Right lung (tissue), 2 donors: ENCODE measurements at regions not wholly inside any gene's neighbourhood (a gene's known extent, or its start where the extent isn't known, plus 50 kb on each side); places are given as distances from the start of the nearest gene placed in this dataset.
"Not testable (repeated sequence)": the region's sequence is repeated elsewhere in the genome, so short reads cannot be mapped to it uniquely, and the experiment has no call there.

Source experiments
- DNase-seq, 2 donors: peaks; one replicate each; pipeline ENCODE4 v3.0.0-alpha.2; 2013

GRCh38 chr1:239112101-239112935 is 274.1 kb upstream of the CHRM3 start:
- no peak for DNase-seq

DNA sequence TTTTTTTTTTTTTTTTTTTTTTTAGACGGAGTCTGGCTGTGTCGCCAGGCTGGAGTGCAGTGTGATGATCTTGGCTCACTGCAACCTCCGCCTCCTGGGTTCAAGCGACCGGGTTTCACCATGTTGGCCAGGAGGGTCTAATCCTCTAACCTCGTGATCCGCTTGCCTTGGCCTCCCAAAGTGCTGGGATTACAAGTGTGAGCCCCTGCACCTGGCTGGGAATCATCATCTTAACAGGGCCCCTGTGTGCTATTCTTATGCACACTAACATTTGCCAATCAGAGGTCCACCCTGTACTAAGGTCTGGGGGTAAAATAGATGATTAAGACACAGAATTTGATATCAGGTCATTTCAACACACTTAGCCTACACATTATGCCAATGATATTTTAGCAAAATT is 278.7 kb upstream of the CHRM3 start:
- no peak for DNase-seq

- DNase-seq: not testable (repeated sequence)
Measured at GRCh38 chr1:239106689-239107088, 279.7 kb upstream of the CHRM3 start.

DNA sequence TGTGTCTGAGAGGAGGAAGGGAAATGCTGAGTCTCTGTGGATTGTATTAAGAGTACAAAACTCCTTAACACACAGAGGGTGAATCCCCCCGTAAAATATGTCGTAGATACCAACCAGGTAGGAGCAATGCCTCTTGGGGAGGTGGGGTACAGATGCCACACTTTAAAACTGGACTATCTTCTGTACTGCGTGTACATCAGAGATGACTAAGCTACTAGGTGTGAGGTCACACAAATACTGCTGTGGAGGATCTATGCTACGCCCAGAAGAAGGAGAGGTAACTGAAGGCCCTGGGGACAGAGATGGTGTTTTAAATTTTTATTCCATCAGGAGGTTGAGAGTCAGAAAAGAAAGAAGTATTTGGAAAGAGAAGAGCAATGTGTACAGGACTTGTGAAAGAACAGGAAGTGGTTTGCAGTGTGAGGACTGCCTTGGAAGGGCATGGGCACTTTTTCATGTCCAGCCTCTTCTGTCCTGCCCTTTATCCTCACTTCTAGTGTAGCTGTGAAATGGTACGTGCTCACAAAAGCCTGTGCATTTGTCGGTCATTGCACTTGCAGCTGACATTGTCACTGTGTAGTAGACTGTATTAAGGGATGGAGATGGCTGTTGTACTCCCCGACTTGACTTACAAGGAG is 287.8 kb upstream of the CHRM3 start:
- no peak for DNase-seq

GRCh38 chr1:239091537-239091936 is 294.8 kb upstream of the CHRM3 start:
- no peak for DNase-seq

- DNase-seq: no peak
Measured at GRCh38 chr1:239084459-239085080, 301.8 kb upstream of the CHRM3 start.

GRCh38 chr1:239081947-239082346 is 304.4 kb upstream of the CHRM3 start:
- DNase-seq: not testable (repeated sequence)

DNA sequence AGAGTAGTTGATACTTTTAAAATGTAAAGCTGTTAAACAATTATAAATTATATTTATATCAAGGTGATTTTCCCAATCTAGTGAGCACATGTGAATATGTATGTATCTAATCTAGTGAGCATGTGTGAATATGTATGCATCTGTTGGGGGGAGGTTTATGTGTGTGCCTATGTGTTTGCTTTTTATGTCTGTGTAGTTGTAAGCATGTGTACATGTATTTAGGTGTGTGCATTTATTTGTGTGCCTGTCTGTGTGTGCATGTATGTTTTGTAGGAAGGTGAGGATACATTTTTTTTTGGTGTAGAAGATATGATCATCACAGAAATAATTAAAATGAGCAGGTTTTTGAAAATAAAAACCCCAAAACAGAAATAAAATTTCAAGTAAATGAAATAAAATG is 318.9 kb upstream of the CHRM3 start:
- DNase-seq: no peak

DNA sequence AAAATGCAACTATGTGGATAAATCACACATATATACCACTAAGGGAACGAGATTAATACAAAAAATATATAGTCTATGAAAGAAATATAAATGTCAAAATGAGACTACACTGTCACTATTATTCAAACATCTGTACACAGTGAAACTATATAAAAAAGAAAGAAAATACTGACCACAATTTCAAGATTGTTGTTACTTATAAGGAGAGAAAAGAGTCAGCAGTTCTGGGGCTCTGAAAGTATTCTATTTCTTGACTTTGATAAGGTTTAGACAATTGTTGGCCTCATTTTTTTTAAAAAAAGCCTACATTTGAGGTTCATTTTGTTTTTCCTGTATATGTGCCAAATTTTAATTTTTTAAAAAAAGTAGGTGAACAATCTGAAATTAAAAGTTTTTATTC is 319.3 kb upstream of the CHRM3 start:
- DNase-seq: no peak

GRCh38 chr1:239061770-239062169 is 324.6 kb upstream of the CHRM3 start:
- DNase-seq: no peak

DNA sequence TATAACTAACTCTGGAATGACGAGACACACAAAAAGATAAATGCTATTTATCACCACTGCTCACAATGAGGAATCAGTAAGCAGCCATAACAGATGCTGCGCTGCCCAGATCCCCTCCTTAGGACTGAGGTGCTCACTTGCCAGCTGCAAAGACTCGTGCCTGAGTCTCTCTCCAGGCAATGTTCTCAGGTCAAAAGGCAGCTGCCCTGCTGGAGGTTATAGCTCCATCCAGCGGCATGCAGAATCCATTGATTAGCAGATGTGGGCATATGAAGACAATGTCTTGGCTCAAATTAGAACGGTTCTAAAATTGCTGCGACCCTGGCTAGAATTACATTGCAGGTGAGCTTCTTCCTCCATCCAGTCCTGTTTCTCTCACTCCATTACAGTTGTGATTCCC is 328.2 kb upstream of the CHRM3 start:
- DNase-seq: no peak

GRCh38 chr1:239056940-239057339 is 329.4 kb upstream of the CHRM3 start:
- no peak for DNase-seq

DNA sequence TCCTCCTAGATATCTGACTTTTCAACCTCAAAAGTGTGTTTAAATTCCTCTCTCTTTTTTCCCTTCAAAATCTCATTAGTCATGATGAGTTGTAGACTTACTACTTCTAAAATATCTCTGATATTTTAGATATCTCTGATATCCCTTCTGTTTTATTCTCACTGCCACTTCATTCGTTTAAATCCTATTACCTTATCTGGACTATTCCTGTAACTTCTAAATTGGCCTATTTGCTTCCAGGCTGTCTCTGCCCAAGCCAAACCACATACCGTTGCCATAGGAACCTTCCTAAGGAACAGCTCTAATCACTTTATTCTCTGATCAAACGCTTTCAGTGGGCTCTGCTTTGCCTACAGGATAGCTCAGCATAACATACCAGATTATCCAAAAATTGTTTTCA is 333.1 kb upstream of the CHRM3 start:
- DNase-seq: no peak

DNA sequence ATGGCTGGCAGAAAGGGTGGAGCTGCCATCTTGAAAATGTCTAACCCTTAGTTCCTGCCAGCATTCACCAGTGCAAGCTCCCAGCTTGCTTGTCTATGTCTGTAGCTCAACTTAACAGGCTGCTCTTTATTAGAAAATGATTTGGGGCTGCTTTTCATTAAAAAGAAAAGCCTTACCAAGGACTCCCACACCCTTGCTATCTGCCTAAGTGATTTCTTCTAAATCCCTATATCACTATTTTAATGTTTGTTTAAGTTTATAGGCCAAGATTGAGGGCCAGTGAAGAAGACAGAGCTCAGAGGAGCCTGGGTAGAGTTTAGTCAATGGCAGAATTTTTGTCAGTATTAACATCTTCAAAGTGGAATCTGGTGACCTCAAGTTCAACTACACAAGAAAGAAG is 336.8 kb upstream of the CHRM3 start:
- no peak for DNase-seq

GRCh38 chr1:239044829-239045228 is 341.5 kb upstream of the CHRM3 start:
- DNase-seq: no peak

DNA sequence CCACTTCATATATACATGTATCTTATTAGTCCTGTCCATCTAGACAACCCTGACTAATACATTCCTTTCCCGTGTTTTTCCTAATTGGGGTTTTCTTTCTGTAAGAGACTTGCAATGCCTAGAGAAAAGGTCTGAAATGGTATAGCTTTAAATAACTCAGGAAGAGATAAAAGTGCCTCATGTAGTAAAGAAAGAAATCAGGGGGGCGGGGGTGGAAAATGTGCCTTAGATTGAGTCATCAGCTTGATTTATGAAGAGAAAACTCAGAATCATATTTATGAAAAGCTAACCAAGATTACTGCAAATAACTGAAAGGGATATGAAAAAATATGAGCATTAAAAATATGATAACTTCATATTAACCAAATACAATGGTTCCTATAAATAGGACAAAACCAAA is 345.8 kb upstream of the CHRM3 start:
- DNase-seq: no peak

GRCh38 chr1:239031310-239031709 is 355.1 kb upstream of the CHRM3 start:
- DNase-seq: no peak

DNA sequence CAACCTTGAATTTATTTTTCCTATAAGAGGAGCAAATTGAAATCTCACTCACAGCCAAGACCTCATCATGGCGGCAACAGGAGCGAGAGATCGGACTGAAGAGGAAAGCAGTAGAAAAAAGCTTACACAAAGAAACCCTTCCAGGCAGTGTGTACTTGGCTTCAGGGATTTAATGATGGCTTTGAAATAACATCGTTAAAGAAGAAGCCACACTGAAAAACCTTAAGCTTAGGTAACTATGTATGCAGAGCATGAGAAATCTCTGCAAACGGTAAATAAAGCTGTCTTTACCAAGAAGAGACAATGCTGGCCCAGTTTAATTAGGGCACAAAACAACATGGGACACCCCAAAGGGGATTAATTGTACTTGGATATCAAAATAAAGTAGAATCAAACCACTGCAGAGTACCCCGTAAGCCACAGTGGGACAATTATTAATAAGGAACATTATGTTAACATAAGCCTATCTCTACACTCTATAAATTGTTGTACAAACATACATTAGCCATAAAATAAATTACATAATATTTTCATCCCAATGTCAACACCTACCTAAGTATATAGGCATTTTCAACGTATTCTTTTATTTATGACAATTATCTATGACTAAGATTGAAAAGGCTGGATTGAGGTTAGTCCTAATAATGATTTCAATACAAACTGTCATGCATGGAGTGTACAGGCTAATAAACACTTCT is 360.2 kb upstream of the CHRM3 start:
- no peak for DNase-seq

- no peak for DNase-seq
Measured at GRCh38 chr1:239025223-239025622, 361.1 kb upstream of the CHRM3 start.

- DNase-seq: no peak
Measured at GRCh38 chr1:239023732-239024360, 362.5 kb upstream of the CHRM3 start.

GRCh38 chr1:239016337-239016736 is 370.0 kb upstream of the CHRM3 start:
- no peak for DNase-seq

GRCh38 chr1:239011382-239011781 is 375.0 kb upstream of the CHRM3 start:
- DNase-seq: no peak
